GM13977 (cell line): ENCODE measurements at regions not wholly inside any gene's neighbourhood (a gene's known extent, or its start where the extent isn't known, plus 50 kb on each side); places are given as distances from the start of the nearest gene placed in this dataset.

Source experiments
- DNase-seq: peaks from one replicate; pipeline ENCODE4 v3.0.0; 2012; ENCODE audit warnings: low spot score
- in situ Hi-C: fragments of 300-500 bp; cut with MboI; formaldehyde crosslinking; loops from one replicate; pipeline ENCODE4 v1.12.0; 2022; ENCODE audit warnings: low sequenced_read_pairs, low pct_unique_long_range_greater_than_20kb, mixed read lengths, inconsistent platforms; ENCODE audit not compliant: unreplicated experiment
- TF ChIP-seq, protein P1 (sequence below): IDR thresholded peaks from 2 replicates; pipeline ENCODE4 v1.5.1; 2012; ENCODE audit warnings: mild to moderate bottlenecking, control low read depth; ENCODE audit not compliant: insufficient read depth; ENCODE audit errors: extremely low read depth, missing control alignments

DNA sequence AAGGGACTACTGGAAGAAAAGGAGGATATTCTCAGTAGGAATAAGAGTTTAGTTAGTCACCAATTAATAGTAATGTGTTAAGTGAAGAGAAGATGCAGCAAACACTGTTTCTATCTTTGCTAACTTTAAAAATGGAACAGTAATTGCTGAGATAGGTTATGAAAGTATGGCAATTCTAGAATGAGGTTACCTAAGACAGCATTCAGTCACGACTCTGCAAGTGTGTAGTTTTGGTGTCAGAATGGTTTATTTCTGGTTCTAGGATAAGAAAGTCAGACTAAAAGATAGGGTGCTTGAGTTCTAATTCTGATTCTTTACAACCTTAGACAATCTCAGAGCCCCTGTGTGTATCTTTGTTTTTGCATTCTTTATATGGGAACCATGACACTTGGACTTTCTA is 138.1 kb downstream of the POU4F1 start:
- TF ChIP-seq, protein P1, sequence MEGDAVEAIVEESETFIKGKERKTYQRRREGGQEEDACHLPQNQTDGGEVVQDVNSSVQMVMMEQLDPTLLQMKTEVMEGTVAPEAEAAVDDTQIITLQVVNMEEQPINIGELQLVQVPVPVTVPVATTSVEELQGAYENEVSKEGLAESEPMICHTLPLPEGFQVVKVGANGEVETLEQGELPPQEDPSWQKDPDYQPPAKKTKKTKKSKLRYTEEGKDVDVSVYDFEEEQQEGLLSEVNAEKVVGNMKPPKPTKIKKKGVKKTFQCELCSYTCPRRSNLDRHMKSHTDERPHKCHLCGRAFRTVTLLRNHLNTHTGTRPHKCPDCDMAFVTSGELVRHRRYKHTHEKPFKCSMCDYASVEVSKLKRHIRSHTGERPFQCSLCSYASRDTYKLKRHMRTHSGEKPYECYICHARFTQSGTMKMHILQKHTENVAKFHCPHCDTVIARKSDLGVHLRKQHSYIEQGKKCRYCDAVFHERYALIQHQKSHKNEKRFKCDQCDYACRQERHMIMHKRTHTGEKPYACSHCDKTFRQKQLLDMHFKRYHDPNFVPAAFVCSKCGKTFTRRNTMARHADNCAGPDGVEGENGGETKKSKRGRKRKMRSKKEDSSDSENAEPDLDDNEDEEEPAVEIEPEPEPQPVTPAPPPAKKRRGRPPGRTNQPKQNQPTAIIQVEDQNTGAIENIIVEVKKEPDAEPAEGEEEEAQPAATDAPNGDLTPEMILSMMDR, result no peak
- DNase-seq, result no peak
- in situ Hi-C loops, result no loop called here

DNA sequence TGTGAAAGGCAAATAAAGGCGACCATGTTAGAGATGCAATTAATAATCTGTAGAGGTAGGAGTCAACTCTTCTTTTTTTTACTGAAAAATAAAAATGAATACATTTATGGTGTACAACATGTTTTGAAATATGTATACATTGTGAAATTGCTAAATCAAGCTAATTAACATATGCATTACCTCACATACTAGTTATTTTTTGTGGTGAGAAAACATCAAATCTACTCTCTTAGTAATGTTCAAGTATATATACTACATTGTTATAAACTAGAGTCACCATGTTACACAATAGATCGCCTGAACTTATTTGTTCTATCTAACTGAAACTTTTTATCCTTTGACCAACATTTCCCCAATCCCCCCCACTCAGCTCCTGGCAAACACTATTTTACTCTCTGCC is 143.2 kb downstream of the POU4F1 start:
- TF ChIP-seq, protein P1, result no peak
- no peak for DNase-seq
- in situ Hi-C loops, result no loop called here

DNA sequence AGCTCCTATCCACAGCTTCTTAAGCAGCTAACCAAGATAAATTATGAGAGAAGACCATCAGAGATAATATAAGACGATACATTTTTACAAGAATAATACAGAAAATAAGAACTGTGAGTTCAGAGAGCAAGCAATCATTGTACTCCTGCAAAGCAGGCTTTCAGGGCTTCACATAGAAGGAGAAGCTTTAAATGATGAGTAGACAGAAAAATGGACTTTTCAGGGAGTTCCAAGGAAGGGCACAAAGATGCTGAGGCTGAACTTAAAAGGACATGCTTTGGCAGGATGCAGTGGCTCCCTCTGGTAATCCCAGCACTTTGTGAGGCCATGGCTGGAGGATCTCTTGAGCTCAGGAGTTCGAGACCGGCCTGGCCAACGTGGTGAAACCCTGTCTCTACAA is 159.5 kb downstream of the POU4F1 start:
- in situ Hi-C loops, result no loop called here
- TF ChIP-seq, protein P1, result no peak
- no peak for DNase-seq

DNA sequence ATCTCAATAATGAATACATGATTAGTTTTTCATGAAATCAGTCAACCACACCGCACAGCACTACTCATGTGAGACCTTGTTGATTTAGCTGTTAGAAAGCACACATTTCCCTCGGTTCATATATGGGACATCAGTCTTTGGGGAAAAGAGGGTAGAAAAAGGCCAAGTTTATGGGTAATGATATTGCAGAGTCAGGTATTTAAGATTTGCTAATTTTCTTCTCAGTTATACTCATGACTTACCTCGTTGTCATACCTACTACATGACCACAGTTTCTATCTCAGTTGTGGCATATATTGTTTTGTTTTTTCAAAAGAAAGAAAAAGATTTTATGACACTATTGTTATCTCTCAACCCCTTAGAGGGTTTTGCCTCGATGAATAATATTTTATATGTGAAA is 165.6 kb downstream of the POU4F1 start:
- in situ Hi-C loops, result no loop called here
- DNase-seq, result no peak
- TF ChIP-seq, protein P1, result no peak

DNA sequence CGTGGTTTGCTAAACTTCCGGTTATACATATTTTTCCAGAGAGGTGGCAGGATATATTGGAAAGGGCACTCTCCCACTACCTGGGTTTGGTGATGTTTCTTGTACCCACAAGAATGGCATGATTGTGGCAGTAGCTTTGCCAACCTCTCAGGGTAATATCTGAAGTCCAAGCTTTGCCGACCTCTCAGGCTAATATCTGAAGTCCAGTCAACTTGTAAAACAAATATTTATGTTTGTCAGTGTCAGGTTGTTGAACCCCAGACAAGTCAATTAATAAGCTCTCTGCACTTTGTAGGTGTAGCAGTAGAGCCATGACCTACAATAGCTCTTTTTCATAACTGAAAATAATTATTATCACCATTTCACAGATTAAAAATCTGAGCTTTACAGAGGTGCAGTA is 167.0 kb downstream of the POU4F1 start:
- TF ChIP-seq, protein P1, result no peak
- no peak for DNase-seq
- in situ Hi-C loops, result no loop called here

DNA sequence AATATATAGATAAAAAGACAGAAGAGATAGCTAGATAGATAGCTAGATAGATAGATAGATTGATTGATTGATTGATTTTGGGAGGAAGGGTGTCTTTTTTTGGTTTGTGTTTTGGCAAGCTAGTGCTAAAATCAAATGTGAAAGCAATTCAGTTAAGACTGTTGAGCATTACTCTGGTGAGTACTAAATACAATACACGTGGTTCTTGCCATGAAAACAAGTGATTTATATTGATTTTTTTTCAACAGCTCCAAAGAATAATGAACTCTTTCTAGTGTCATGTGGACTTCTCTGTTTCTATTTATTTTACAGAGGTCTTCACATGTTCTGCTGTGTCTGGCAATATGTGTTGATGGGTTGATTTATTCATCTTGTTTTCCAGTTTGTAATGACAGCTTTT is 172.0 kb downstream of the POU4F1 start:
- in situ Hi-C loops, result no loop called here
- TF ChIP-seq, protein P1, result no peak
- DNase-seq, result no peak

DNA sequence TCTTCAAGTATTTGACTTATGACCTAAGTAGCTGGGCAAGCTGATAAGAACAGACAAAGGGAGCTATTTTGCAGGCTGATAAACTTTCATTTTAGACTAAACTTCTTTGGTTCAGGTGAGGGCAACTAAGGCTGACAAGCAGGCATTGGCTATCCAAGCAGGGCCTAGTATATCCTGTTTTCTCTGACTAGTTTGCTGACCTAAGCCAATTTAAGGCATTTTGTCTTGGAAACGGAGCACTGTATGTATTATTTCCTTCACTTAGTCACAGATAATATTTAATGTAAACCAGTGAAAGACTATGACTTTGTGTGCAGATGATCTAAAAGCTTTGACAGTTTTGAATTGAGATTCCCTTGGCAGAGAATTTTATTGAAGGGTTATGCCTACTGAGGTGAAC is 172.5 kb downstream of the POU4F1 start:
- TF ChIP-seq, protein P1, result no peak
- no peak for DNase-seq
- in situ Hi-C loops, result no loop called here
